Activated T-cell treated with anti-CD3 and anti-CD28 coated beads, Interleukin-2, amount 50 U/mL, for 72 hours (primary cell): ENCODE measurements at regions not wholly inside any gene's neighbourhood (a gene's known extent, or its start where the extent isn't known, plus 50 kb on each side); places are given as distances from the start of the nearest gene placed in this dataset.

ENCODE experiments used
- ATAC-seq, 2 donors: fragments of 150-1000 bp; cut with Tn5 transposase; replicated peaks in 1 of 2; 2 replicates each; pipeline ENCODE4 v1.10.0; 2021; ENCODE audit warnings: moderate library complexity in 2 of 2, mild to moderate bottlenecking in 1 of 2
- DNase-seq, 2 donors: peaks; one replicate each; pipeline ENCODE4 v3.0.0; 2021 to 2022; ENCODE audit warnings: mixed read lengths in 1 of 2
- H3K27ac Mint-ChIP-seq: one replicate; pipeline ENCODE4 v1.8.0; 2022; ENCODE audit warnings: mild to moderate bottlenecking, moderate library complexity, mixed read lengths
- H3K27me3 Mint-ChIP-seq: one replicate; pipeline ENCODE4 v1.8.0; 2022; ENCODE audit warnings: low read depth, mixed read lengths
- H3K36me3 Mint-ChIP-seq, 2 donors: one replicate each; pipeline ENCODE4 v1.8.0; 2022; ENCODE audit warnings: mixed read lengths in 2 of 2, mild to moderate bottlenecking in 1 of 2; ENCODE audit not compliant: insufficient read depth in 2 of 2
- H3K4me1 Mint-ChIP-seq: one replicate; pipeline ENCODE4 v1.8.0; 2022; ENCODE audit warnings: low read depth, mixed read lengths
- H3K4me3 Mint-ChIP-seq, 2 donors: one replicate each; pipeline ENCODE4 v1.8.0; 2022; ENCODE audit warnings: mild to moderate bottlenecking in 2 of 2, mixed read lengths in 2 of 2, moderate library complexity in 2 of 2
- H3K9me3 Mint-ChIP-seq, 2 donors: one replicate each; pipeline ENCODE4 v1.8.0; 2022; ENCODE audit warnings: mixed read lengths in 2 of 2

DNA sequence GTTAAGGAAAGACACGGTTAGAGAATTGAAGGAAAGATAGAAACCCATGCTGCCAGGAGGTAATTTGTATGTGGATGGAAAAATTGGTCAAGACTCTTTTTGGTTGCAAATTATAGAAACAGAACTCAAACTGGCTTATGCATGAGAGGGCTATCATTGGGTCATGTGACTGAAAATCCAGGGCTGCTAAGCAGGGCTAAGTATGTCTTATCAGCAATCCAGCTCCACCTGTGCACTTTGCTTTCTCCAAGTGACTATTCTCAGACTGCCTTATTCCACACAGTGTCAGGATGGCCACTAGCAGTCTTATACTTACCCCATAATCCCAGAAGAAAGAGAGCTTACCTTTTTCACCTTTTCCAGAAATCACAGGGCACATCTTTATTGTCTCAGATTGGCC lies 113.5 kb downstream of the CBLN1 start:
- no peak overlapping the region for H3K4me3 Mint-ChIP-seq
- no peaks in the 10 kb centered on the region for H3K4me1 Mint-ChIP-seq
- H3K27me3 Mint-ChIP-seq = no peaks in the 10 kb centered on the region
- peaks cover 2 to 3% of the 10 kb centered on the region in 2 donors for H3K9me3 Mint-ChIP-seq
- ATAC-seq (no peak), DNase-seq (no peak)
- no peak overlapping the region for H3K27ac Mint-ChIP-seq
- no peaks in the 10 kb centered on the region for H3K36me3 Mint-ChIP-seq

- H3K4me3 Mint-ChIP-seq = no peak overlapping the region
- H3K27ac Mint-ChIP-seq = no peak overlapping the region
- ATAC-seq (no peak), DNase-seq (no peak)
- H3K36me3 Mint-ChIP-seq = no peaks in the 10 kb centered on the region
- no peaks in the 10 kb centered on the region for H3K9me3 Mint-ChIP-seq
- H3K4me1 Mint-ChIP-seq = no peaks in the 10 kb centered on the region
- no peaks in the 10 kb centered on the region for H3K27me3 Mint-ChIP-seq
These were observed 116.6 kb downstream of the CBLN1 start for GRCh38 chr16:49165025-49165424.

GRCh38 chr16:49161191-49161590 lies 120.4 kb downstream of the CBLN1 start:
- H3K36me3 Mint-ChIP-seq = no peaks in the 10 kb centered on the region
- ATAC-seq = no peak

DNA sequence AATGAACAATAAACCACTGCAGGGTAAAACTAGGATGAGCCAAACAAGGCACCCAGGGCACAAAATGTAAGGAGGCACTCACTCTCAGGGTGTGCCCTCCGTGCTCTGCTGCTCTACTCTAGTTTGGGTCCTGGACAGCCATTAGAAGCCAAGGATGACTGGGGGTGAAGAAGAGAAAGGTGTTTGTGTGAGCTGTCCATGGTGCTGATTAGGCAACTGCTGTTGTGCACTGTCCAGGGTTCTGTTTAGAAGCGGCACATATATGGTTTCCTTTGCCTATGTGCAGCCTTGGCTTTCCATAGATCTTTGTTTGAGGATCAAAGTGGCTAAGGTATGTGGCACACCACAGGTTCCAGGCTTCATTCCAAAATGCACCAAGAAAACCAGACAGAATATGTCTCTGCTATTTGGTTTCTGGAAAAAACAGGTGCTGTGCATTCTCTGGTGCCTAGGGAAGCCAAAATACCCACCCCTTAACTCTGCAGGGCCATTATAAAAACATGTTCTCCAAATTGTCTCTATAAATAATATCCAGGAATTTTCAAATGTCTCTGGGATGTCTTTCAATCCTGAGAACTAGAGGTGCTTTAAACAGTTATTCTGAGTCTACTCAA lies 123.5 kb downstream of the CBLN1 start:
- H3K27me3 Mint-ChIP-seq = no peaks in the 10 kb centered on the region
- H3K4me3 Mint-ChIP-seq = no peak overlapping the region
- no peaks in the 10 kb centered on the region for H3K4me1 Mint-ChIP-seq
- H3K9me3 Mint-ChIP-seq = peaks cover 5 to 8% of the 10 kb centered on the region in 2 donors
- no peaks in the 10 kb centered on the region for H3K36me3 Mint-ChIP-seq
- peak in 1 of 2 donors; percentile 2 for DNase-seq
- ATAC-seq = no peak
- no peak overlapping the region for H3K27ac Mint-ChIP-seq

More at GRCh38 chr16:49161191-49161590, 120.4 kb downstream of the CBLN1 start:
- Mint-ChIP-seq H3K27ac (no peak overlapping the region), H3K27me3 (no peaks in the 10 kb centered on the region), H3K9me3 (peaks cover 4 to 6% of the 10 kb centered on the region in 2 donors), H3K4me1 (no peaks in the 10 kb centered on the region), H3K4me3 (no peak overlapping the region)
- DNase-seq = no peak

GRCh38 chr16:49150341-49150740 lies 131.3 kb downstream of the CBLN1 start:
- ATAC-seq (no peak), DNase-seq (no peak)
- no peaks in the 10 kb centered on the region for H3K27me3 Mint-ChIP-seq
- no peaks in the 10 kb centered on the region for H3K36me3 Mint-ChIP-seq
- no peak overlapping the region for H3K4me3 Mint-ChIP-seq
- peaks cover 4 to 5% of the 10 kb centered on the region in 2 donors for H3K9me3 Mint-ChIP-seq
- no peak overlapping the region for H3K27ac Mint-ChIP-seq
- no peaks in the 10 kb centered on the region for H3K4me1 Mint-ChIP-seq

- Mint-ChIP-seq H3K4me3 (no peak overlapping the region), H3K9me3 (peaks cover 4 to 6% of the 10 kb centered on the region in 2 donors), H3K4me1 (no peaks in the 10 kb centered on the region), H3K27me3 (no peaks in the 10 kb centered on the region), H3K36me3 (no peaks in the 10 kb centered on the region), H3K27ac (no peak overlapping the region)
- DNase-seq (no peak), ATAC-seq (no peak)
These were observed 133.2 kb downstream of the CBLN1 start for GRCh38 chr16:49148410-49148809.

- Mint-ChIP-seq H3K27me3 (no peaks in the 10 kb centered on the region), H3K9me3 (peaks cover 2 to 7% of the 10 kb centered on the region in 2 donors), H3K27ac (no peak overlapping the region), H3K36me3 (no peaks in the 10 kb centered on the region), H3K4me3 (no peak overlapping the region), H3K4me1 (no peaks in the 10 kb centered on the region)
- ATAC-seq (no peak), DNase-seq (no peak)
These were observed 141.0 kb downstream of the CBLN1 start for GRCh38 chr16:49140618-49141017.

GRCh38 chr16:49130397-49130796 lies 151.2 kb downstream of the CBLN1 start:
- Mint-ChIP-seq H3K4me1 (no peaks in the 10 kb centered on the region), H3K27me3 (no peaks in the 10 kb centered on the region), H3K4me3 (no peak overlapping the region), H3K27ac (no peak overlapping the region), H3K9me3 (peaks cover 1 to 2% of the 10 kb centered on the region in 2 donors), H3K36me3 (no peaks in the 10 kb centered on the region)
- DNase-seq (no peak), ATAC-seq (no peak)

GRCh38 chr16:49129935-49130334 lies 151.7 kb downstream of the CBLN1 start:
- H3K4me3 Mint-ChIP-seq = no peak overlapping the region
- H3K27ac Mint-ChIP-seq = no peak overlapping the region
- H3K4me1 Mint-ChIP-seq = no peaks in the 10 kb centered on the region
- H3K27me3 Mint-ChIP-seq = no peaks in the 10 kb centered on the region
- H3K9me3 Mint-ChIP-seq = peaks cover 1 to 2% of the 10 kb centered on the region in 2 donors
- no peaks in the 10 kb centered on the region for H3K36me3 Mint-ChIP-seq
- DNase-seq (no peak), ATAC-seq (no peak)

DNA sequence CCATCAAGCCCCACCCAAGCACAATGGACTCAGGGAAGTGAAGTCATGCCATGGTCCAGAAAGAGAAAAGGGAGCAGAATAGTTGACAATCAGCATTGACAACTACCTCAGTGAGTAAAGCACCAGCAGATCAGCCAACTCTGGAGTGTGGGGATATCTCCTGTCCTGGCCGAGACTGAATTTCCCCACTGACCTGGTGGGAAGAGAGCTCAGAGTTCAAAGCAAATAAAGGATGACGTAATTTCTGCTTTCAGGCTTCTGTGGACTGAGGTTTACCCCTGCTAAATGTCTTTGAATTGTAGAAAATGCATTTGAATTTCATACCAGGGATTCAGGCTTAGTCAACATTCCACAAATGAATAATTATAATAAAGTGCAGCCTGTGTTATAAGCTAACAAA lies 152.9 kb downstream of the CBLN1 start:
- H3K27ac Mint-ChIP-seq = no peak overlapping the region
- peaks cover 4% of the 10 kb centered on the region in 2 donors for H3K9me3 Mint-ChIP-seq
- no peak overlapping the region for H3K4me3 Mint-ChIP-seq
- no peaks in the 10 kb centered on the region for H3K4me1 Mint-ChIP-seq
- DNase-seq (no peak), ATAC-seq (no peak)
- no peaks in the 10 kb centered on the region for H3K36me3 Mint-ChIP-seq
- H3K27me3 Mint-ChIP-seq = no peaks in the 10 kb centered on the region

DNA sequence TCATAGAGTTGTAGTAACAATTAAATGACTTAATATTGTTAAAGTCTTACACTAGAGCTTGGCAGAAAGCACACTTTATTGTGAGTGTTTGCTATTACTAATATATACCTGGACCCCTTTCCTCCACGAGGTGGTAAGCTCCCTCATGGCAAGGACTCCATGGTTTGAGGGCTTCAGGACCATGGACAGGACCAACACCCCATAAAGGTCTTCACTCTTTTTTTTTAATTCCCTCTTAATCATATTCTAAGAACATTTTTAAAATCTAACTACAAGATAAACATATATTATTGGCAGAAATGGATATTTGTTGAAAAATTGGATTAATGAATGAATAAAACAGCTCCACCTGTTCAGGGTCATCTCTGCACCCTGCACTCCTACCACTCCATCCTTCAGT lies 154.5 kb downstream of the CBLN1 start:
- no peak for ATAC-seq
- H3K9me3 Mint-ChIP-seq = peaks cover 2 to 4% of the 10 kb centered on the region in 2 donors
- no peak overlapping the region for H3K27ac Mint-ChIP-seq
- no peaks in the 10 kb centered on the region for H3K27me3 Mint-ChIP-seq
- no peaks in the 10 kb centered on the region for H3K4me1 Mint-ChIP-seq
- H3K36me3 Mint-ChIP-seq = no peaks in the 10 kb centered on the region
- H3K4me3 Mint-ChIP-seq = no peak overlapping the region
- DNase-seq = no peak

GRCh38 chr16:49121636-49122035 lies 160.0 kb downstream of the CBLN1 start:
- Mint-ChIP-seq H3K27ac (no peak overlapping the region), H3K4me1 (no peaks in the 10 kb centered on the region), H3K27me3 (no peaks in the 10 kb centered on the region), H3K9me3 (peaks cover 6 to 7% of the 10 kb centered on the region in 2 donors), H3K4me3 (no peak overlapping the region), H3K36me3 (no peaks in the 10 kb centered on the region)
- no peak for ATAC-seq
- DNase-seq = no peak

DNA sequence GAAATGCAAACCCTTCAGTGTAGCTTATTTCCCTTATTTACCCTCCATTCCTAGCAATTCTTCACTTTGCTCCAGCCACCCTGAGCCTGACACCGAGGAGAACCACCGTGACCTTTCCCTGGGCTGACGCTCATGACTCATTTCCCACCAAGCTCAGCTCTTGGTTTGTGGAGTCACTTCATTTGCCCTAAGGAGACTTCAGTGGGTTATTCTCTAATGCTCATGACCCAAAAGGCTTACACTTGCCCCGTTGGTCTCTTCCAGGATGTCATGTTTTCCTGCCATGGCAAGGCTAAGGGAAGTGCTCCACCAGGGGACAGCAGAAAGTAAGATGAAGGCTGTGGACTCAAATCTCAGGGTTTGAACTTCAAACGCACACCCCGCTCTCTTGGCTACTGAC lies 161.0 kb downstream of the CBLN1 start:
- Mint-ChIP-seq H3K36me3 (no peaks in the 10 kb centered on the region), H3K27ac (no peak overlapping the region), H3K27me3 (no peaks in the 10 kb centered on the region), H3K9me3 (peaks cover 6 to 7% of the 10 kb centered on the region in 2 donors), H3K4me3 (no peak overlapping the region), H3K4me1 (no peaks in the 10 kb centered on the region)
- ATAC-seq (no peak), DNase-seq (no peak)

DNA sequence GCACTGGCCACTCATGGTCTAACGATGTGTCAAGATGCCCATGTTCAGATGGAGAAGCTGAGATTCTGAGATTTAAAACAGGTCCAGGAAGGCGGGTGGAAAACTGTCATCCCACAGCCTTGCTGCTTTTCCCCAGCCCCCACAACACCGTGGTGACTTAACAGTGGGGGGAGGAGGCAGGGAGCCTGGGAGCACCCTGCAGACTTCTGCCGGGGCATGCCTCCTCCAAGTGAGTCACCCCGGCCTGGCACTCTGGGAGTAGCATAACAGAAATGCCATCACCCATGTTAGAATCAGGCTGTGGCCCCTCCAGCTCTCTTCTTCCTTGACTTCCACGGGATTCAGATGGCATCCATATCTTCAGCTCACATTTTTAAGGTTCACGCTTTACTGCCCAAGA lies 164.8 kb downstream of the CBLN1 start:
- no peak for ATAC-seq
- H3K27ac Mint-ChIP-seq = no peak overlapping the region
- peaks cover 4% of the 10 kb centered on the region in 2 donors for H3K9me3 Mint-ChIP-seq
- no peaks in the 10 kb centered on the region for H3K4me1 Mint-ChIP-seq
- no peak for DNase-seq
- H3K36me3 Mint-ChIP-seq = no peaks in the 10 kb centered on the region
- H3K27me3 Mint-ChIP-seq = no peaks in the 10 kb centered on the region
- no peak overlapping the region for H3K4me3 Mint-ChIP-seq
